PC-9 (cell line): ENCODE measurements at regions not wholly inside any gene's neighbourhood (a gene's known extent, or its start where the extent isn't known, plus 50 kb on each side); places are given as distances from the start of the nearest gene placed in this dataset.

ENCODE experiments used
- BruUV-seq: library from RNA; stranded (reverse); fragments of 400-500 nt; replicated peaks from 2 replicates; lab custom pipeline; 2021; lab: Mats Ljungman, UMichigan
- CTCF ChIA-PET: fragments of 300-600 bp; sonication (Branson Sonifier 250); formaldehyde crosslinking; loops from one replicate; lab custom pipeline; 2022; ENCODE audit warnings: antibody characterized with exemption; lab: Charles Lee
- POLR2A ChIA-PET: fragments of 300-600 bp; sonication (Branson Sonifier 250); formaldehyde crosslinking; loops from one replicate; lab custom pipeline; 2022; ENCODE audit warnings: antibody characterized with exemption; ENCODE audit not compliant: unreplicated experiment; lab: Charles Lee
- DNase-seq, 2 experiments: peaks; one replicate each; pipeline versions ENCODE4 v3.0.0 to v3.0.0-alpha.2; 2015 to 2022; ENCODE audit warnings: mixed read lengths in 1 of 2
- H2AFZ ChIP-seq: fragments of 200-600 bp; sonication (generic); 2 replicates; pipeline ENCODE4 v1.8.1; 2017; ENCODE audit warnings: antibody characterized with exemption
- H3F3A ChIP-seq: fragments of 200-600 bp; sonication (generic); 2 replicates; pipeline ENCODE4 v1.8.1; 2017; ENCODE audit warnings: antibody characterized with exemption, mild to moderate bottlenecking, low read depth; ENCODE audit not compliant: insufficient read depth
- H3K27ac ChIP-seq: fragments of 200-600 bp; sonication (generic); 2 replicates; pipeline ENCODE4 v1.6.1; 2016; ENCODE audit warnings: mixed run types
- H3K27me3 ChIP-seq: fragments of 200-600 bp; sonication (generic); 2 replicates; pipeline ENCODE4 v1.6.1; 2016; ENCODE audit warnings: low read depth, mixed run types; ENCODE audit not compliant: insufficient read depth
- H3K36me3 ChIP-seq: fragments of 200-600 bp; sonication (generic); 2 replicates; pipeline ENCODE4 v1.6.1; 2016; ENCODE audit warnings: low read depth, mixed run types
- H3K4me1 ChIP-seq: fragments of 200-600 bp; sonication (generic); replicated peaks from 2 replicates; pipeline ENCODE4 v1.6.1; 2016; ENCODE audit warnings: mixed run types; ENCODE audit not compliant: insufficient read depth
- H3K4me2 ChIP-seq: fragments of 200-600 bp; sonication (generic); 2 replicates; pipeline ENCODE4 v1.6.1; 2017; ENCODE audit warnings: mixed run types
- H3K4me3 ChIP-seq: fragments of 200-600 bp; sonication (generic); 2 replicates; pipeline ENCODE4 v1.6.1; 2016; ENCODE audit warnings: mixed run types
- H3K79me2 ChIP-seq: fragments of 200-600 bp; sonication (generic); 2 replicates; pipeline ENCODE4 v1.6.1; 2017; ENCODE audit warnings: low read depth, mixed run types
- H3K9me2 ChIP-seq: fragments of 200-600 bp; sonication (generic); 2 replicates; pipeline ENCODE4 v1.8.1; 2017; ENCODE audit warnings: mild to moderate bottlenecking; ENCODE audit not compliant: insufficient read depth
- H3K9me3 ChIP-seq: fragments of 200-600 bp; sonication (generic); 2 replicates; pipeline ENCODE4 v1.8.1; 2016; ENCODE audit warnings: low read depth; ENCODE audit not compliant: insufficient read depth
- H4K20me1 ChIP-seq: fragments of 200-600 bp; sonication (generic); 2 replicates; pipeline ENCODE4 v1.8.1; 2017; ENCODE audit not compliant: insufficient read depth
- CTCF ChIP-seq: fragments of 200-600 bp; sonication (generic); conservative IDR thresholded peaks from 2 replicates; pipeline ENCODE4 v1.6.1; 2017; ENCODE audit warnings: mixed run types, antibody characterized with exemption, mild to moderate bottlenecking, moderate library complexity
- EZH2 ChIP-seq: fragments of 200-600 bp; sonication (generic); IDR thresholded peaks from 2 replicates; pipeline ENCODE4 v1.8.0; 2017; ENCODE audit warnings: antibody characterized with exemption, low read depth
- intact Hi-C: fragments of 100-400 bp; cut with micrococcal nuclease; formaldehyde crosslinking; loops from one replicate; pipeline ENCODE4 v1.10.0; 2022; ENCODE audit not compliant: unreplicated experiment

GRCh38 chr12:5348057-5348456, 83.9 kb upstream of the NTF3 start:
- Histone ChIP-seq H3K79me2 (no peaks in the 10 kb centered on the region), H3K9me2 (no peaks in the 10 kb centered on the region), H3K9me3 (no peaks in the 10 kb centered on the region), H3K4me2 (no peak overlapping the region), H3K4me3 (no peak overlapping the region), H3K4me1 (no peaks in the 10 kb centered on the region), H3K27me3 (no peaks in the 10 kb centered on the region), H3K27ac (no peak overlapping the region), H3K36me3 (no peaks in the 10 kb centered on the region), H3F3A (no peaks in the 10 kb centered on the region), H4K20me1 (no peaks in the 10 kb centered on the region), H2AFZ (no peak overlapping the region)
- TF ChIP-seq CTCF (no peak), EZH2 (no peak)
- CTCF ChIA-PET: no interaction called here
- no TSS peak for BruUV-seq
- intact Hi-C loops: no loop called here
- POLR2A ChIA-PET: no interaction called here
- DNase-seq: no peak

GRCh38 chr12:5348491-5348890, 83.4 kb upstream of the NTF3 start:
- Histone ChIP-seq H3K79me2 (no peaks in the 10 kb centered on the region), H3K4me2 (no peak overlapping the region), H3K9me3 (no peaks in the 10 kb centered on the region), H3K9me2 (no peaks in the 10 kb centered on the region), H3K4me1 (no peaks in the 10 kb centered on the region), H3F3A (no peaks in the 10 kb centered on the region), H3K36me3 (no peaks in the 10 kb centered on the region), H2AFZ (no peak overlapping the region), H4K20me1 (no peaks in the 10 kb centered on the region), H3K27ac (no peak overlapping the region), H3K27me3 (no peaks in the 10 kb centered on the region), H3K4me3 (no peak overlapping the region)
- intact Hi-C loops: no loop called here
- BruUV-seq: no TSS peak
- ChIA-PET CTCF (no interaction called here), POLR2A (no interaction called here)
- no peak for TF ChIP-seq CTCF
- TF ChIP-seq EZH2: no peak
- DNase-seq: no peak

DNA sequence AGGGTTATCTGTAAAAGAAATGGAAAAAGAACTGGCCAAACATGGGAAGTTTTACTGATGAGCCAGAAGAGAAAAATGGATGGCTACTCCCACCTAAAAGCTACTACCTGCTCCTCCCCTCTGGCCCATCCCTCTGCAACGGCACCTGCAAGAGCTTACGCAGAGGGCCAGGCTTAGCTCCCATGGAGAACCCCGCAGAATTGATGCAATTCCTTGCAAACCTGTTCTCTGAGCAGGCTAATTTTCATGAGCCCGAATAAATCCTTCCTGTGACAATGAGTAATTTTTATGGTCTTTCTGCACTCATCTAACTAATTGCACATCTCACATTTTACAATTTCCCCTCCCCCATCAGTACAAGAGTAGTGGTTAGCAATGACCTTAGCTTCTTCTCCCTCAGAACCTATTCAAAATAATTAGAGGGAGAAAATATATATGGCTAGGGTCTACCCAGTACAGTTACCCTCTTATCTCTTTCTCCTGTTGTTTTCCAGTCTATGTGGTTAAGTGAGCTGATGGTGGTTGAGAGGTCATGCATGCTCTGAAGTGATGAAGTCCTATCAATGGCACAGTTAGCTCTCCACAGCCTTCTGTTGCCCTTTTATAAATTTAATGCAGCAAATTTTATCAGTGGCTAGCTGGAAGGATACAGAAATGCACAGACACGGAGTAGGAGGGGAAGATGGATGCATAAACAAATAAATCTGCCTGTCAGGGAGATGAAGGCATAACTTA, 67.7 kb upstream of the NTF3 start:
- Histone ChIP-seq H3K36me3 (no peaks in the 10 kb centered on the region), H3K79me2 (no peaks in the 10 kb centered on the region), H3K9me3 (no peaks in the 10 kb centered on the region), H2AFZ (no peak overlapping the region), H3K4me1 (no peaks in the 10 kb centered on the region), H3K4me3 (no peak overlapping the region), H3F3A (no peaks in the 10 kb centered on the region), H3K27me3 (no peaks in the 10 kb centered on the region), H4K20me1 (no peaks in the 10 kb centered on the region), H3K4me2 (no peak overlapping the region), H3K9me2 (no peaks in the 10 kb centered on the region), H3K27ac (no peak overlapping the region)
- intact Hi-C loops: no loop called here
- CTCF ChIA-PET: no interaction called here
- POLR2A ChIA-PET: interaction anchor here (0.7 kb wide), 1 partner anchor 31 kb away, joined by 3 read pairs; no protein-coding TSS in a partner anchor
- TF ChIP-seq CTCF (no peak), EZH2 (no peak)
- BruUV-seq: no TSS peak
- DNase-seq: no peak
